GM23338 (cell line): ENCODE measurements at regions not wholly inside any gene's neighbourhood (a gene's known extent, or its start where the extent isn't known, plus 50 kb on each side); places are given as distances from the start of the nearest gene placed in this dataset.

ENCODE experiments used
- CREB1 ChIP-seq: fragments of 250-450 bp; sonication (Bioruptor Pico); IDR thresholded peaks from 2 replicates; pipeline ENCODE4 v1.5.0; 2020; ENCODE audit warnings: low read depth, mild to moderate bottlenecking, moderate library complexity
- EZH2 ChIP-seq: fragments of 200-600 bp; sonication (generic); IDR thresholded peaks from one replicate; pipeline ENCODE4 v1.8.0; 2017; ENCODE audit warnings: antibody characterized with exemption, mild to moderate bottlenecking, low read depth; ENCODE audit not compliant: unreplicated experiment
- EZH2phosphoT487 ChIP-seq: fragments of 200-600 bp; sonication (generic); IDR thresholded peaks from one replicate; pipeline ENCODE4 v1.8.1; 2018; ENCODE audit warnings: antibody characterized with exemption; ENCODE audit not compliant: unreplicated experiment
- NANOG ChIP-seq: IDR thresholded peaks from 2 replicates; pipeline ENCODE4 v1.6.1; 2016; ENCODE audit warnings: antibody characterized with exemption, borderline replicate concordance
- POLR2AphosphoS5 ChIP-seq: IDR thresholded peaks from 2 replicates; pipeline ENCODE4 v1.6.1; 2016; ENCODE audit warnings: antibody characterized with exemption, low read depth
- STAT1 ChIP-seq: IDR thresholded peaks from one replicate; pipeline ENCODE4 v1.6.1; 2016; ENCODE audit warnings: antibody characterized with exemption; ENCODE audit not compliant: unreplicated experiment
- ZNF114 ChIP-seq: fragments of 250-450 bp; sonication (Bioruptor Pico); IDR thresholded peaks from 2 replicates; pipeline ENCODE4 v1.5.0; 2020; ENCODE audit warnings: mild to moderate bottlenecking, moderate library complexity
- TF ChIP-seq, protein P1 (sequence below), 2 experiments: fragments of 200-600 bp in 1 of 2; sonication (generic) in 1 of 2; conservative IDR thresholded peaks; 2 replicates each; pipeline versions ENCODE4 v1.5.1 to v1.6.1; 2016 to 2017; ENCODE audit warnings: antibody characterized with exemption in 2 of 2, low read depth in 2 of 2, mild to moderate bottlenecking in 2 of 2, moderate library complexity in 1 of 2
- TF ChIP-seq, protein P2 (sequence below): IDR thresholded peaks from one replicate; pipeline ENCODE4 v1.6.1; 2018; ENCODE audit warnings: antibody characterized with exemption; ENCODE audit not compliant: unreplicated experiment

DNA sequence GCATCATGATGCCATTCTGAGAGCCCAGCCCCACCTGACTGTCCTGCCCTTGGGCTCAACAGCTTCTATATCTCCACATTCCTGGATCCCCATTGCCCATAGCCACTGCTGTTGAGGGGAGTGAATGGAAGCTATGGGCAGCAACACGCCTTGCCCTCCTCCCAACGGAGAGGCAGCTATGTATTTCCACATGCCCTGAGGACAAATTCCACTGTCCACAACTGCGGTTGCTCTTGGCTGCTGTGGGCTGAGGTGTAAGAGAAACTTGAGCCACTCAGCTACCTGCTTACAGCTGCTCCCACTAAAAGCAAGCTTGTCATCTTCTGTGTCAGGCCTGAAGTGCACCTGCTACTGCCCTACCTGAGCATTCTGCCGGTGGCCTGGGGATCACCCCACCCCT lies 222.9 kb downstream of the PSAT1 start:
- TF ChIP-seq, protein P1, sequence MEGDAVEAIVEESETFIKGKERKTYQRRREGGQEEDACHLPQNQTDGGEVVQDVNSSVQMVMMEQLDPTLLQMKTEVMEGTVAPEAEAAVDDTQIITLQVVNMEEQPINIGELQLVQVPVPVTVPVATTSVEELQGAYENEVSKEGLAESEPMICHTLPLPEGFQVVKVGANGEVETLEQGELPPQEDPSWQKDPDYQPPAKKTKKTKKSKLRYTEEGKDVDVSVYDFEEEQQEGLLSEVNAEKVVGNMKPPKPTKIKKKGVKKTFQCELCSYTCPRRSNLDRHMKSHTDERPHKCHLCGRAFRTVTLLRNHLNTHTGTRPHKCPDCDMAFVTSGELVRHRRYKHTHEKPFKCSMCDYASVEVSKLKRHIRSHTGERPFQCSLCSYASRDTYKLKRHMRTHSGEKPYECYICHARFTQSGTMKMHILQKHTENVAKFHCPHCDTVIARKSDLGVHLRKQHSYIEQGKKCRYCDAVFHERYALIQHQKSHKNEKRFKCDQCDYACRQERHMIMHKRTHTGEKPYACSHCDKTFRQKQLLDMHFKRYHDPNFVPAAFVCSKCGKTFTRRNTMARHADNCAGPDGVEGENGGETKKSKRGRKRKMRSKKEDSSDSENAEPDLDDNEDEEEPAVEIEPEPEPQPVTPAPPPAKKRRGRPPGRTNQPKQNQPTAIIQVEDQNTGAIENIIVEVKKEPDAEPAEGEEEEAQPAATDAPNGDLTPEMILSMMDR (conservative IDR thresholded peaks at IDR 0.05; ENCODE audit: low read depth in 2 of 2): no peak
- TF ChIP-seq EZH2phosphoT487: no peak
- no peak for TF ChIP-seq EZH2
- no peak for TF ChIP-seq POLR2AphosphoS5
- TF ChIP-seq NANOG: no peak
- TF ChIP-seq, protein P2, sequence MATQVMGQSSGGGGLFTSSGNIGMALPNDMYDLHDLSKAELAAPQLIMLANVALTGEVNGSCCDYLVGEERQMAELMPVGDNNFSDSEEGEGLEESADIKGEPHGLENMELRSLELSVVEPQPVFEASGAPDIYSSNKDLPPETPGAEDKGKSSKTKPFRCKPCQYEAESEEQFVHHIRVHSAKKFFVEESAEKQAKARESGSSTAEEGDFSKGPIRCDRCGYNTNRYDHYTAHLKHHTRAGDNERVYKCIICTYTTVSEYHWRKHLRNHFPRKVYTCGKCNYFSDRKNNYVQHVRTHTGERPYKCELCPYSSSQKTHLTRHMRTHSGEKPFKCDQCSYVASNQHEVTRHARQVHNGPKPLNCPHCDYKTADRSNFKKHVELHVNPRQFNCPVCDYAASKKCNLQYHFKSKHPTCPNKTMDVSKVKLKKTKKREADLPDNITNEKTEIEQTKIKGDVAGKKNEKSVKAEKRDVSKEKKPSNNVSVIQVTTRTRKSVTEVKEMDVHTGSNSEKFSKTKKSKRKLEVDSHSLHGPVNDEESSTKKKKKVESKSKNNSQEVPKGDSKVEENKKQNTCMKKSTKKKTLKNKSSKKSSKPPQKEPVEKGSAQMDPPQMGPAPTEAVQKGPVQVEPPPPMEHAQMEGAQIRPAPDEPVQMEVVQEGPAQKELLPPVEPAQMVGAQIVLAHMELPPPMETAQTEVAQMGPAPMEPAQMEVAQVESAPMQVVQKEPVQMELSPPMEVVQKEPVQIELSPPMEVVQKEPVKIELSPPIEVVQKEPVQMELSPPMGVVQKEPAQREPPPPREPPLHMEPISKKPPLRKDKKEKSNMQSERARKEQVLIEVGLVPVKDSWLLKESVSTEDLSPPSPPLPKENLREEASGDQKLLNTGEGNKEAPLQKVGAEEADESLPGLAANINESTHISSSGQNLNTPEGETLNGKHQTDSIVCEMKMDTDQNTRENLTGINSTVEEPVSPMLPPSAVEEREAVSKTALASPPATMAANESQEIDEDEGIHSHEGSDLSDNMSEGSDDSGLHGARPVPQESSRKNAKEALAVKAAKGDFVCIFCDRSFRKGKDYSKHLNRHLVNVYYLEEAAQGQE: no peak
- TF ChIP-seq ZNF114 (CRISPR knock-in tag): no peak
- no peak for TF ChIP-seq CREB1 (CRISPR knock-in tag)
- no peak for TF ChIP-seq STAT1
